ENCODE measurements at regions not wholly inside any gene's neighbourhood (a gene's known extent, or its start where the extent isn't known, plus 50 kb on each side); places are given as distances from the start of the nearest gene placed in this dataset.

DNA sequence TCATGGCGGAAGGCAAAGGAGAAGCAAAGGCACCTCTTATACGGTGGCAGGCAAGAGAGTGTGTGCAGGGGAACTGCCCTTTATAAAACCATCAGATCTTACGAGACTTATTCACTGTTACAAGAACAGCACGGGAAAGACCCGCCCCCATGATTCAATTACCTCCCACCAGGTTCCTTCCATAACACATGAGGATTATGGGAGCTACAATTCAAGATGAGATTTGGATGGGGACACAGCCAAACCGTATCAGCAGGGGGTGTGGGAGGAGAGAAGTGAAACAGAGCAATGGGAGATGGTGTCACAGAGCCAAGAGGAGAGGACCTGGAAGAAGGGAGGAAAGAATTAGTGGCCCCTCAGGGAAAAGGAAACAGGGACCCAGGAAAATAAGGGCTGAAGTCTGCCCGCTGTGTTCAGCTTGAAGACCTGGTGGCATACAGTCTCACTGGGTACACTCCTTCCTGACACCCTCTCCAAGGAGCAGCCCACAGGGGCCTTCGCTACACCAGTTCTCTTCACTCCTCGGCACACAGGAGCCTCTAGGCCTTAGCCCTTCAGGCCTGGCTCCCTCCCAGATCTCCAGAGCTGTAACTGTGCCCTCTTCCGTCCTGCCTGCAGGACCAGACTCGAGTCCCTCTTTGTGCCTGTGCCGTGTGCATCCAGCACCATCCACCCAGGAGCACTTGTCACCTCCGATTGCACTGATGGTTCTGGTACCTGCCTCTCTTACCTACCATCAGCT, 262.1 kb downstream of the EIPR1 start:
- Histone ChIP-seq H3K4me1 (ENCODE audit: control insufficient read depth, insufficient read depth, low read length) (peaks cover 2% of the 10 kb centered on the region), H3K9me3 (ENCODE audit: control insufficient read depth, insufficient read depth, low read length) (no peaks in the 10 kb centered on the region), H3K36me3 (ENCODE audit: control insufficient read depth, insufficient read depth, low read length) (no peaks in the 10 kb centered on the region), H3K27ac (ENCODE audit: low read length) (no peak overlapping the region), H3K27me3 (ENCODE audit: control insufficient read depth, insufficient read depth, low read length) (no peaks in the 10 kb centered on the region), H3K4me3 (ENCODE audit: low read length) (no peak overlapping the region)
- no CpG with 5 or more reads among the region's 13 CpGs for WGBS (ENCODE audit: insufficient coverage, insufficient read length)
- no peak for DNase-seq (ENCODE audit: low read depth, low spot score)

DNA sequence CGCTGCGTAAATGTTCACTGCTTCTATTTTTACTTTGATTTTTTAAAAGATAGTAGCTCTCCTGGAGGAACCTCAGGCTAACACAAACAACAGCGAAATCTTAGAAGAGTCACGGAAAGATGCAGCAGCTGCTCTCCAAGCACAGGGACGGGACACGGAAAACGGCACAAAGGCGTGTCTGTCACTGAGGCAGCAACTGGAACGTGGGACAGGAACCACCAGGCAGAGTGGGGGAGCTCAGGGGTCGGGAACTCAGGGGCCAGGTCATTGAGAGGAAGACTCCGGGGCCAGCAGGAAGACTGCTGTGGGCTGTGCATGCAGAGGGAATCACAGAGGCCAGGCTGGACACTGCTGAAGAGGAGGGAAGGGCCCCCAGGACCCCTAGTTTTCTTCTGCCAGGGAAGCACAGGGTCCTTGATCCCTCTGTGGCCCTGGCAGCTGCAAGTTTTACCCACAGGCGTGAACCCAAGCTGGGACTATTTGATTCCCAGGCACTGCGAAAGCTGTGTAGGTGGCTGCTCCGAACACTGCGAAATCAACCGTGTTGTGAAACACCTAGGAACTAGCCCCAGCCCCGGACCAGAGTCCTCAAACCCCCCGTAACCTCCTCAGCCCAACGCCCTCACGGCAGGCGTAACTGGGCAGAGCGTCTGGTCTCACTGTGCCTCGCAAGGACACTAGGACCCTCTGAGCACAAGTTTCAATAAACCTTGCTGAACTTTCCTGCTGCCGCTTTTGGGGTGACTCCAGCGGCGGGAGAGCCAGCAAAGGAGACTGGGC, 263.0 kb downstream of the EIPR1 start:
- no peak overlapping the region for H3K4me3 ChIP-seq (ENCODE audit: low read length)
- H3K36me3 ChIP-seq (ENCODE audit: control insufficient read depth, insufficient read depth, low read length), result no peaks in the 10 kb centered on the region
- no CpG with 5 or more reads among the region's 26 CpGs for WGBS (ENCODE audit: insufficient coverage, insufficient read length)
- no peak overlapping the region for H3K27ac ChIP-seq (ENCODE audit: low read length)
- H3K4me1 ChIP-seq (ENCODE audit: control insufficient read depth, insufficient read depth, low read length), result peaks cover 2% of the 10 kb centered on the region
- no peaks in the 10 kb centered on the region for H3K27me3 ChIP-seq (ENCODE audit: control insufficient read depth, insufficient read depth, low read length)
- no peak for DNase-seq (ENCODE audit: low read depth, low spot score)
- H3K9me3 ChIP-seq (ENCODE audit: control insufficient read depth, insufficient read depth, low read length), result no peaks in the 10 kb centered on the region

DNA sequence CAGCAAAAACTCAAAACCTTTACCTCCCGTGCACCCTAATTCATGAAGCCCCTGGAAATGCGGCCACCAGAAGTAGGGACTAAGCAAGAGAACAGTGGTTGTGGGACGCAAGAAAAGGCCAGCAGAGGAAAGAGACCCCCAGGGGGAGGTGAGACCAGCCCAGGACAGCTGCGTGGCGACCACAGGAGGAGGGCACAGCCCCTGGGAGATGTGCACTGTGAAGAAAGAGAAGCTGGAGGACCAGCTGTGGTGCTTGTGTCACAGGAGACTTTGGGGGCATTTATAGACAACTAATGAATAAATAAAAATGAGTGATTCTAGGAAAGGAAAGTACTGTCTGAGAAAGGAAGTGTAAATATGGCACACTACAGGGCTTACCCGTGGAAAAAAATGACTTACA, 263.8 kb downstream of the EIPR1 start:
- peaks cover 2% of the 10 kb centered on the region for H3K4me1 ChIP-seq (ENCODE audit: control insufficient read depth, insufficient read depth, low read length)
- H3K27me3 ChIP-seq (ENCODE audit: control insufficient read depth, insufficient read depth, low read length), result no peaks in the 10 kb centered on the region
- WGBS (ENCODE audit: insufficient coverage, insufficient read length), result no CpG with 5 or more reads among the region's 6 CpGs

DNA sequence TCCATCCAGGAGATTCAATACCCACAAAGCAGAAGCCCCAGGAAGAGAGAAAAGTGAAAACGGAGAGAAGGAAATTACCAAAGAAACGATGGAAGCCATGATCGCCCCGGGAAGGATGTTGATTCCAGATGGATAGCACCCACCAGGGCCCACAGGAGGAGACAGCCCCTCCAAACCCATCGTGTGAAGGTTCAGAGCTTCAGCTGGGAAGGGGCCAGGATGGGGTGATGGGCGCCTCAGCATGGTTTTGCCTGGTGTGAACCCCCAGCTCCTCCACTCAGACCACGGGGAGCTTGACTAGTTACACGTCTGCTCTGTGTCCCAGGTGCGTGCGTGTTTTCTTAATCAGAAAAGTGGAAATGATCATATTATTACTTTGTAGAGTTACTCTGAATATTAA, 264.5 kb downstream of the EIPR1 start:
- Histone ChIP-seq H3K4me3 (ENCODE audit: low read length) (no peak overlapping the region), H3K36me3 (ENCODE audit: control insufficient read depth, insufficient read depth, low read length) (no peaks in the 10 kb centered on the region), H3K27ac (ENCODE audit: low read length) (no peak overlapping the region), H3K4me1 (ENCODE audit: control insufficient read depth, insufficient read depth, low read length) (peaks cover 2% of the 10 kb centered on the region), H3K9me3 (ENCODE audit: control insufficient read depth, insufficient read depth, low read length) (no peaks in the 10 kb centered on the region), H3K27me3 (ENCODE audit: control insufficient read depth, insufficient read depth, low read length) (no peaks in the 10 kb centered on the region)
- no CpG with 5 or more reads among the region's 10 CpGs for WGBS (ENCODE audit: insufficient coverage, insufficient read length)
- no peak for DNase-seq (ENCODE audit: low read depth, low spot score)

More for the DNA sequence above, 263.8 kb downstream of the EIPR1 start:
- Histone ChIP-seq H3K36me3 (ENCODE audit: control insufficient read depth, insufficient read depth, low read length) (no peaks in the 10 kb centered on the region), H3K4me3 (ENCODE audit: low read length) (no peak overlapping the region), H3K9me3 (ENCODE audit: control insufficient read depth, insufficient read depth, low read length) (no peaks in the 10 kb centered on the region), H3K27ac (ENCODE audit: low read length) (no peak overlapping the region)
- DNase-seq (ENCODE audit: low read depth, low spot score), result no peak

DNA sequence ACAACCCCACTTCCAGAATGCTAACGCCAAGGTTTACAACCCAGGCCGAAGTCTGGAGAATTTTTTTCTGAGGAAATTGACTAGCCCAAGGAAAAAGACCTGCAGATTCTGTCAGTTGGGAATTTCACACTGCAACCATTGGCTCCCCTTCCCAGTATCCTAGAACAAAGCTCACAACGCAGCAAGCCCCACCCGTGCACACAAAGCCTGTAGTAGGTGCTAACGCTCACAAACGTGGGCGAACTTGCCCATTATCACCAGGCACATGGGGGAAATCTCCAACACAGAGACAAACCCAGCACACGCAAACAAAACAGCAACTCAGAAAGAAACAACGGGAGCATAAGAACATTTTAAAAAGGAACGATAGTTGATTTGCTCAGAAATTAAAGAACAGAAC, 265.1 kb downstream of the EIPR1 start:
- Histone ChIP-seq H3K4me1 (ENCODE audit: control insufficient read depth, insufficient read depth, low read length) (no peaks in the 10 kb centered on the region; the same call in 1 of the 2 replicates), H3K4me3 (ENCODE audit: low read length) (no peak overlapping the region), H3K27ac (ENCODE audit: low read length) (no peak overlapping the region), H3K9me3 (ENCODE audit: control insufficient read depth, insufficient read depth, low read length) (no peaks in the 10 kb centered on the region), H3K36me3 (ENCODE audit: control insufficient read depth, insufficient read depth, low read length) (no peaks in the 10 kb centered on the region), H3K27me3 (ENCODE audit: control insufficient read depth, insufficient read depth, low read length) (no peaks in the 10 kb centered on the region)
- DNase-seq (ENCODE audit: low read depth, low spot score), result no peak
- no CpG with 5 or more reads among the region's 10 CpGs for WGBS (ENCODE audit: insufficient coverage, insufficient read length)

DNA sequence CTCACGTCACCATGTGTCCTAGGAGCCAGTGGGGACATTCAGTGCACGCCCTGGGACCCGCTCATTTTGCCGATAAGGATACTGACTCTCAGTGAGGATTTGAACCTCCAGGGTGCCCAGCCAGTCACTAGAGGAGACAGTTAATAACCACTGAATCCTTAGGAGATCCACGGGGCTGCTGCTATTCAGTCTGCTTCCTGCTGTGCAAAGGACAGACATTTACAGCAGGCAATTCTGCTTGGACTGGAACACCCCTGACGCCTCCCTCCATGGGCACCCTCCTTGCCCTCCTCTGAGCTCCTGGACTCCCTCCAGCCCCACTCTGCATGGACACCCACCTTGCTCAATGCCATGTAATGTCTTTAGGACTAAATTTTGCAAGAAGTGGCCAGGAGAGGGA, 265.5 kb downstream of the EIPR1 start:
- H3K4me1 ChIP-seq (ENCODE audit: control insufficient read depth, insufficient read depth, low read length), result no peaks in the 10 kb centered on the region; the same call in 1 of the 2 replicates
- no peak overlapping the region for H3K4me3 ChIP-seq (ENCODE audit: low read length)
- no peaks in the 10 kb centered on the region for H3K36me3 ChIP-seq (ENCODE audit: control insufficient read depth, insufficient read depth, low read length)
- WGBS (ENCODE audit: insufficient coverage, insufficient read length), result no CpG with 5 or more reads among the region's 6 CpGs
- no peak overlapping the region for H3K27ac ChIP-seq (ENCODE audit: low read length)
- H3K27me3 ChIP-seq (ENCODE audit: control insufficient read depth, insufficient read depth, low read length), result no peaks in the 10 kb centered on the region
- no peak for DNase-seq (ENCODE audit: low read depth, low spot score)
- H3K9me3 ChIP-seq (ENCODE audit: control insufficient read depth, insufficient read depth, low read length), result no peaks in the 10 kb centered on the region

DNA sequence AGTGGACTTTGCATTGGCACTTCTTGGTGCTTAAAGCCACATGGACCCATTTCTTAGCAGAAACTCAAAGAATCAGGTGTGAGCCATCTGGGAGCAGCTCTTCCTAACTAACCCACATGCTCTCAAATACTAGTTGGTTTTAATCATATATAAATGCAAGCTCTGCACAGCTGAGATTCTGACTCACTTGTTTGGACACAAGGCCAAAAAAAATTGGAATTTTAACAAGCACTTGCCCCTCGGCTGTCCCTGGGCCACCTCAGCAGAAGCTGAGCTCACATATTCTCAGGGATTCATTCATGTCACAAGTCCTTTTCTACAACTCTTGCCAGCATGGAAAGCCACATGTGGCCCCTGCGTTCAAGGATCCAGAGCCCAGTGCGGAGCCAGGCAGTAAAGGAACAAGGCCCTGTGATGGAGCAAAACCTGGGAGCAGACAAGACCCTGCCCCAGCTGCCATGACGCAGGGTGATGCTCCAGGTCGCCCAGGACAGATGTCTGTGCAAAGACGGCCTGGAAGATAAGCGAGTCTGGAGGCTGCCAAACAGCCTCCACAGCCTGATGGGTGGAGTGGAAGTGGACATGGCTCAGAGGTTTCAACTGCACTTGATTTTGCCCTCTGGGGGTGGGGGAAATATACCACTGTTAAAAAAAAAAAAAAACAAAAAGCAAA, 266.5 kb downstream of the EIPR1 start:
- Histone ChIP-seq H3K36me3 (ENCODE audit: control insufficient read depth, insufficient read depth, low read length) (no peaks in the 10 kb centered on the region), H3K27me3 (ENCODE audit: control insufficient read depth, insufficient read depth, low read length) (no peaks in the 10 kb centered on the region), H3K4me3 (ENCODE audit: low read length) (no peak overlapping the region), H3K4me1 (ENCODE audit: control insufficient read depth, insufficient read depth, low read length) (no peaks in the 10 kb centered on the region; the same call in 1 of the 2 replicates), H3K9me3 (ENCODE audit: control insufficient read depth, insufficient read depth, low read length) (no peaks in the 10 kb centered on the region), H3K27ac (ENCODE audit: low read length) (no peak overlapping the region)
- no CpG with 5 or more reads among the region's 7 CpGs for WGBS (ENCODE audit: insufficient coverage, insufficient read length)
- no peak for DNase-seq (ENCODE audit: low read depth, low spot score)

DNA sequence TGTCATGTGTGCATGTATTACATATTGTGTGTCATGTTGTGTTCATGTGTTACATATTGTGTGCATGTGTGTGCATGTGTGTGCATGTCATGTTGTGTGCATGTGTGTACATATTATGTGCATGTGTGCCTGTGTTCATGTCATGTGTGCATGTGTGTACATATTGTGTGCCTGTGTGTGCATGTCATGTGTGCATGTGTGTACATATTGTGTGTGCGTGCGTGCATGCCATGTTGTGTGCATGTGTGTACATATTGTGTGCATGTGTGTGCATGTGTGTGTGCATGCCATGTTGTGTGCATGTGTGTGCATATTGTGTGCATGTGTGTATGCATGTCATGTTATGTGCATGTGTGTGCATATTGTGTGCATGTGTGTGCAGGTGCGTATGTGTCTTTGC, 267.1 kb downstream of the EIPR1 start:
- WGBS (ENCODE audit: insufficient coverage, insufficient read length), result no CpG with 5 or more reads among the region's 3 CpGs
- H3K36me3 ChIP-seq (ENCODE audit: control insufficient read depth, insufficient read depth, low read length), result no peaks in the 10 kb centered on the region
- H3K4me3 ChIP-seq (ENCODE audit: low read length), result no peak overlapping the region
- H3K27ac ChIP-seq (ENCODE audit: low read length), result no peak overlapping the region
- H3K9me3 ChIP-seq (ENCODE audit: control insufficient read depth, insufficient read depth, low read length), result no peaks in the 10 kb centered on the region
- no peaks in the 10 kb centered on the region; the same call in 1 of the 2 replicates for H3K4me1 ChIP-seq (ENCODE audit: control insufficient read depth, insufficient read depth, low read length)
- DNase-seq (ENCODE audit: low read depth, low spot score), result no peak
- no peaks in the 10 kb centered on the region for H3K27me3 ChIP-seq (ENCODE audit: control insufficient read depth, insufficient read depth, low read length)

DNA sequence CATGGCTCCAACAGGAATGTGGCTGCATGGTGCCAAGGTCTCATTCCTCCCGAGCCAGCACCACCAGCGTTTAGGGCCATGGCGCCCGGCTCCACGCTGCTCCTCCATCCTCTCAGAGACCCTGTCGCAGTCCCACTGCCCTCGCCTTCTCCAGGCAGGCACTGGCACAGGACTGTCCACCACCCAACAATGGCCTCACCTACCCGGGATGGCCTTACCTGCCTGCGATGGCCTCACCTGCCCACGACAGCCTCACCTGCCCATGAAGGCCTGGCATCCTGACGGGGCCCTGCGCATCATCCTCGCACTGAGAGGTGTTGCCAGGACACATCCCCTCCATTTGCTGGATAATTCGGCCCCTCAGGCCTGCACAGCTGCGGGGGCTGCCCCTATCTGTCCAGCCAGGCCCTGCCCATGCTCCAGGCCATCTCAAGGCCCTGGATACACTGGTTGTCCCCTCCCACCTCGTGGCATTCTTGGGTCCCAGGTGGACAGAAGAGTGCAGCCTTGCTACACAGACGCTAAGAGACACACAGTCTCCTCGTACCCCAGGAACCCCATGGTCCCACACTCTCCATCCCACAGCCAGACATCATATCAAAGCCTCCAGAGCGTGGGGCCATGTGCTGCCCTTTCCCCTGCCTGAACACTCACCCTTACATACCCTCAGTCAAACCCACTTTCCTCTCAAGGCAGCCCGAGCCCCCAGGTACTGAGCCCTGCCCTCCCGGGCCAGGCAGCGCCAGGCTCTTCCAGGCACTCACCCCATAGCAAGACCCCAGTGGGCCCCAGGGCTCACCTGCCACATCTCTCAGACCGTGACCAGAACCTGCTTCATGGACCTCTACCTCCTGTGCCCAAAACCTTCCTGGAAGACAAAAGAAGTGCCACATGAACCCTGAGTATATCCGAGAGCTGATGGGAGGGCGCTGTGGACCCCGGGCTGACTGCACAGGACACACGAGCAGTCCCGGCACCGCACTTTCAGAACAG, 268.6 kb downstream of the EIPR1 start:
- no peaks in the 10 kb centered on the region; the same call in 1 of the 2 replicates for H3K4me1 ChIP-seq (ENCODE audit: control insufficient read depth, insufficient read depth, low read length)
- no peak overlapping the region for H3K4me3 ChIP-seq (ENCODE audit: low read length)
- no peaks in the 10 kb centered on the region for H3K9me3 ChIP-seq (ENCODE audit: control insufficient read depth, insufficient read depth, low read length)
- no peaks in the 10 kb centered on the region for H3K36me3 ChIP-seq (ENCODE audit: control insufficient read depth, insufficient read depth, low read length)
- no peak for DNase-seq (ENCODE audit: low read depth, low spot score)
- H3K27me3 ChIP-seq (ENCODE audit: control insufficient read depth, insufficient read depth, low read length), result no peaks in the 10 kb centered on the region
- no peak overlapping the region for H3K27ac ChIP-seq (ENCODE audit: low read length)
- no CpG with 5 or more reads among the region's 29 CpGs for whole genome bisulfite sequencing (ENCODE audit: insufficient coverage, insufficient read length)

All from iPS DF 6.9 (cell line).